ENCODE measurements at regions not wholly inside any gene's neighbourhood (a gene's known extent, or its start where the extent isn't known, plus 50 kb on each side); places are given as distances from the start of the nearest gene placed in this dataset.

GRCh38 chr2:145760781-145761649 is 1241.1 kb upstream of the ZEB2 start:
- Histone ChIP-seq H3K4me2 (ENCODE audit: low read length, poor library complexity, severe bottlenecking) (peak overlapping the region; percentile 21), H3K27me3 (ENCODE audit: control insufficient read depth in 1 of 2, insufficient read depth in 1 of 2, low read length in 2 of 2) (no peaks in the 10 kb centered on the region), H3K9me3 (ENCODE audit: control insufficient read depth, low read length) (no peaks in the 10 kb centered on the region), H2AFZ (ENCODE audit: low read depth, low read length) (no peak overlapping the region), H2BK5ac (ENCODE audit: low read depth, low read length, poor library complexity, severe bottlenecking) (no peak overlapping the region), H3K4me1 (ENCODE audit: control insufficient read depth, insufficient read depth, low read depth, low read length) (no peaks in the 10 kb centered on the region), H2BK15ac (ENCODE audit: low read depth, poor library complexity, severe bottlenecking) (no peak overlapping the region), H4K8ac (ENCODE audit: low read length) (no peak overlapping the region), H3K27ac (ENCODE audit: low read length, poor library complexity, severe bottlenecking) (peak overlapping the region; percentile 29), H4K91ac (ENCODE audit: low read length) (no peak overlapping the region), H3K4me3 (ENCODE audit: insufficient read depth in 1 of 2, low read depth in 1 of 2, low read length in 2 of 2) (no peak overlapping the region), H3K18ac (ENCODE audit: low read depth in 1 of 2, low read length in 2 of 2) (no peak overlapping the region), H3K79me1 (replicated peaks; ENCODE audit: low read length, poor library complexity, severe bottlenecking) (no peaks in the 10 kb centered on the region), H2BK12ac (ENCODE audit: low read length in 2 of 2) (no peak overlapping the region), H2AK5ac (ENCODE audit: low read length, severe bottlenecking) (no peak overlapping the region), H3K14ac (ENCODE audit: low read length in 2 of 2) (no peak overlapping the region), H2BK120ac (ENCODE audit: low read depth, low read length) (no peak overlapping the region), H3K4ac (ENCODE audit: low read depth in 1 of 2, low read length in 2 of 2) (no peak overlapping the region), H3K9ac (ENCODE audit: low read length) (peak overlapping the region; percentile 50), H3K23ac (ENCODE audit: low read length in 2 of 2) (no peak overlapping the region), H3K36me3 (ENCODE audit: control insufficient read depth in 1 of 2, insufficient read depth in 2 of 2, low read depth in 1 of 2, low read length in 2 of 2) (no peaks in the 10 kb centered on the region)
- 26% methylated on average over 4 of the region's 4 CpGs for WGBS
- peak; percentile 57 for DNase-seq

GRCh38 chr2:145759228-145759915 is 1239.5 kb upstream of the ZEB2 start:
- no peak overlapping the region for H3K4me3 ChIP-seq (ENCODE audit: insufficient read depth in 1 of 2, low read depth in 1 of 2, low read length in 2 of 2)
- H3K9ac ChIP-seq (ENCODE audit: low read length) = no peak overlapping the region
- no peak overlapping the region for H3K4ac ChIP-seq (ENCODE audit: low read depth in 1 of 2, low read length in 2 of 2)
- no peak overlapping the region for H2BK15ac ChIP-seq (ENCODE audit: low read depth, poor library complexity, severe bottlenecking)
- H3K14ac ChIP-seq (ENCODE audit: low read length in 2 of 2) = no peak overlapping the region
- no peak for DNase-seq
- no peak overlapping the region for H2AK5ac ChIP-seq (ENCODE audit: low read length, severe bottlenecking)
- H3K9me3 ChIP-seq (ENCODE audit: control insufficient read depth, low read length) = no peaks in the 10 kb centered on the region
- 81% methylated on average over 3 of the region's 3 CpGs for WGBS
- H3K27me3 ChIP-seq (ENCODE audit: control insufficient read depth in 1 of 2, insufficient read depth in 1 of 2, low read length in 2 of 2) = no peaks in the 10 kb centered on the region
- no peak overlapping the region for H3K23ac ChIP-seq (ENCODE audit: low read length in 2 of 2)
- no peaks in the 10 kb centered on the region for H3K36me3 ChIP-seq (ENCODE audit: control insufficient read depth in 1 of 2, insufficient read depth in 2 of 2, low read depth in 1 of 2, low read length in 2 of 2)
- no peak overlapping the region for H2BK120ac ChIP-seq (ENCODE audit: low read depth, low read length)
- no peak overlapping the region for H3K27ac ChIP-seq (ENCODE audit: low read length, poor library complexity, severe bottlenecking)
- no peak overlapping the region for H3K4me2 ChIP-seq (ENCODE audit: low read length, poor library complexity, severe bottlenecking)
- H3K4me1 ChIP-seq (ENCODE audit: control insufficient read depth, insufficient read depth, low read depth, low read length) = no peaks in the 10 kb centered on the region
- no peak overlapping the region for H2BK12ac ChIP-seq (ENCODE audit: low read length in 2 of 2)
- no peak overlapping the region for H2AFZ ChIP-seq (ENCODE audit: low read depth, low read length)
- H4K8ac ChIP-seq (ENCODE audit: low read length) = no peak overlapping the region
- no peak overlapping the region for H4K91ac ChIP-seq (ENCODE audit: low read length)
- no peaks in the 10 kb centered on the region for H3K79me1 ChIP-seq (replicated peaks; ENCODE audit: low read length, poor library complexity, severe bottlenecking)
- no peak overlapping the region for H3K18ac ChIP-seq (ENCODE audit: low read depth in 1 of 2, low read length in 2 of 2)
- H2BK5ac ChIP-seq (ENCODE audit: low read depth, low read length, poor library complexity, severe bottlenecking) = no peak overlapping the region

- Histone ChIP-seq H3K27me3 (ENCODE audit: control insufficient read depth in 1 of 2, insufficient read depth in 1 of 2, low read length in 2 of 2) (no peaks in the 10 kb centered on the region), H2AFZ (ENCODE audit: low read depth, low read length) (no peak overlapping the region), H2AK5ac (ENCODE audit: low read length, severe bottlenecking) (no peak overlapping the region), H3K9ac (ENCODE audit: low read length) (no peak overlapping the region), H3K14ac (ENCODE audit: low read length in 2 of 2) (no peak overlapping the region), H3K4me3 (ENCODE audit: insufficient read depth in 1 of 2, low read depth in 1 of 2, low read length in 2 of 2) (no peak overlapping the region), H3K4me2 (ENCODE audit: low read length, poor library complexity, severe bottlenecking) (no peak overlapping the region), H3K36me3 (ENCODE audit: control insufficient read depth in 1 of 2, insufficient read depth in 2 of 2, low read depth in 1 of 2, low read length in 2 of 2) (no peaks in the 10 kb centered on the region), H3K79me1 (replicated peaks; ENCODE audit: low read length, poor library complexity, severe bottlenecking) (no peaks in the 10 kb centered on the region), H4K8ac (ENCODE audit: low read length) (no peak overlapping the region), H4K91ac (ENCODE audit: low read length) (no peak overlapping the region), H2BK15ac (ENCODE audit: low read depth, poor library complexity, severe bottlenecking) (peak overlapping the region; percentile 4), H2BK5ac (ENCODE audit: low read depth, low read length, poor library complexity, severe bottlenecking) (no peak overlapping the region), H3K27ac (ENCODE audit: low read length, poor library complexity, severe bottlenecking) (no peak overlapping the region), H2BK12ac (ENCODE audit: low read length in 2 of 2) (peak overlapping the region in 1 of 2 experiments; percentile 83), H3K4ac (ENCODE audit: low read depth in 1 of 2, low read length in 2 of 2) (peak overlapping the region in 1 of 2 experiments; percentile 24), H3K23ac (ENCODE audit: low read length in 2 of 2) (no peak overlapping the region), H2BK120ac (ENCODE audit: low read depth, low read length) (no peak overlapping the region), H3K9me3 (ENCODE audit: control insufficient read depth, low read length) (no peaks in the 10 kb centered on the region), H3K4me1 (ENCODE audit: control insufficient read depth, insufficient read depth, low read depth, low read length) (no peaks in the 10 kb centered on the region), H3K18ac (ENCODE audit: low read depth in 1 of 2, low read length in 2 of 2) (peak overlapping the region in 1 of 2 experiments; percentile 73)
- 94% methylated on average over 2 of the region's 3 CpGs for WGBS
- DNase-seq = no peak
Measured at GRCh38 chr2:145757503-145758246, 1237.8 kb upstream of the ZEB2 start.
